Tibial nerve (tissue), 4 donors: ENCODE measurements at regions not wholly inside any gene's neighbourhood (a gene's known extent, or its start where the extent isn't known, plus 50 kb on each side); places are given as distances from the start of the nearest gene placed in this dataset.

ENCODE experiments used
- DNase-seq, 2 donors: peaks; one replicate each; pipeline ENCODE4 v3.0.0-alpha.2; 2019; ENCODE audit warnings: low spot score in 2 of 2
- H3K27ac ChIP-seq, 4 donors: fragments of 200-600 bp; sonication (generic) in 3 of 4; one replicate each; pipeline ENCODE4 v1.5.1; 2017 to 2019; ENCODE audit warnings: mild to moderate bottlenecking in 1 of 4
- H3K27me3 ChIP-seq, 2 donors: fragments of 200-600 bp; sonication (generic) in 1 of 2; one replicate each; pipeline versions ENCODE4 v1.5.1 to v1.6.0; 2017 to 2019
- H3K36me3 ChIP-seq, 3 donors: fragments of 200-600 bp; sonication (generic); one replicate each; pipeline ENCODE4 v1.5.1; 2018 to 2019
- H3K4me1 ChIP-seq, 4 donors: fragments of 200-600 bp; sonication (generic) in 3 of 4; one replicate each; pipeline ENCODE4 v1.5.1; 2017 to 2019
- H3K4me3 ChIP-seq, 4 donors: fragments of 200-600 bp; sonication (generic) in 3 of 4; one replicate each; pipeline ENCODE4 v1.5.1; 2017 to 2019; ENCODE audit warnings: mild to moderate bottlenecking in 1 of 4, moderate library complexity in 1 of 4
- H3K9me3 ChIP-seq, 4 donors: fragments of 200-600 bp; sonication (generic) in 3 of 4; one replicate each; pipeline ENCODE4 v1.5.1; 2017 to 2019
- EP300 ChIP-seq, 2 donors: sonication (generic); formaldehyde crosslinking; IDR thresholded peaks; one replicate each; pipeline ENCODE4 v1.6.1; 2017; ENCODE audit warnings: antibody characterized with exemption in 2 of 2, mild to moderate bottlenecking in 1 of 2
- POLR2A ChIP-seq, 2 donors: fragments of 450-650 bp; IDR thresholded peaks; one replicate each; pipeline ENCODE4 v1.6.1; 2017; ENCODE audit warnings: antibody characterized with exemption in 2 of 2, mild to moderate bottlenecking in 2 of 2, moderate library complexity in 2 of 2
- WGBS, 2 donors: methylation state at CpG; one replicate each; pipeline ENCODE4 v1.1.5; 2018; 5-methylcytosine and 5-hydroxymethylcytosine counted together
- TF ChIP-seq, protein P1 (sequence below), 5 experiments: fragments of 200-600 bp in 3 of 5; fragments of 450-650 bp in 2 of 5; sonication (generic) in 3 of 5; IDR thresholded peaks; one replicate each; pipeline ENCODE4 v1.5.1; 2016 to 2019; ENCODE audit warnings: antibody characterized with exemption in 5 of 5, mild to moderate bottlenecking in 3 of 5, moderate library complexity in 2 of 5

DNA sequence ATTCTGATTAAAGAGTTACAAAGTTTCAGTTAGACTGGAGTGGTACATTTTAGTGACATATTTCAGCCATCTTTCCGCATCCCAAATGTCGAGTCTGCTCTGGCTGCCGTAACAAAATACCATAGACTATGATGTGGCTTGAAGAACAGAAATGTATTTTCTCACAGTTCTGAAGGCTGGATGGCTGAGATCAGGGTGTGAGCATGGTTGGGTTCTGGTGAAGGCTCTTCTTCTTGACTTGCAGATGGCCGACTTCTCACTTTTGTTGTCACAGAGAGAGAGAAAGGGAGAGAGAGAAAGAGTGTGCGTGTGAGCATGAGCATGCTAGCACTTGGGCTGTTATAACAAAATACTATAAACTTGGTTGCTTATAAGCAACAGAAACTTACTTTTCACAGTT is 335.4 kb upstream of the RAG2 start:
- Histone ChIP-seq H3K4me1 (no peaks in the 10 kb centered on the region), H3K36me3 (no peaks in the 10 kb centered on the region), H3K27me3 (no peaks in the 10 kb centered on the region), H3K9me3 (no peaks in the 10 kb centered on the region), H3K4me3 (no peak overlapping the region), H3K27ac (no peak overlapping the region)
- DNase-seq, result no peak
- TF ChIP-seq EP300 (IDR thresholded peaks at IDR 0.05), result no peak
- TF ChIP-seq POLR2A (IDR thresholded peaks at IDR 0.05), result no peak
- TF ChIP-seq, protein P1, sequence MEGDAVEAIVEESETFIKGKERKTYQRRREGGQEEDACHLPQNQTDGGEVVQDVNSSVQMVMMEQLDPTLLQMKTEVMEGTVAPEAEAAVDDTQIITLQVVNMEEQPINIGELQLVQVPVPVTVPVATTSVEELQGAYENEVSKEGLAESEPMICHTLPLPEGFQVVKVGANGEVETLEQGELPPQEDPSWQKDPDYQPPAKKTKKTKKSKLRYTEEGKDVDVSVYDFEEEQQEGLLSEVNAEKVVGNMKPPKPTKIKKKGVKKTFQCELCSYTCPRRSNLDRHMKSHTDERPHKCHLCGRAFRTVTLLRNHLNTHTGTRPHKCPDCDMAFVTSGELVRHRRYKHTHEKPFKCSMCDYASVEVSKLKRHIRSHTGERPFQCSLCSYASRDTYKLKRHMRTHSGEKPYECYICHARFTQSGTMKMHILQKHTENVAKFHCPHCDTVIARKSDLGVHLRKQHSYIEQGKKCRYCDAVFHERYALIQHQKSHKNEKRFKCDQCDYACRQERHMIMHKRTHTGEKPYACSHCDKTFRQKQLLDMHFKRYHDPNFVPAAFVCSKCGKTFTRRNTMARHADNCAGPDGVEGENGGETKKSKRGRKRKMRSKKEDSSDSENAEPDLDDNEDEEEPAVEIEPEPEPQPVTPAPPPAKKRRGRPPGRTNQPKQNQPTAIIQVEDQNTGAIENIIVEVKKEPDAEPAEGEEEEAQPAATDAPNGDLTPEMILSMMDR (IDR thresholded peaks at IDR 0.05), result no peak
- WGBS, 2 donors, result 94 to 95% methylated on average over 5 of the region's 5 CpGs

DNA sequence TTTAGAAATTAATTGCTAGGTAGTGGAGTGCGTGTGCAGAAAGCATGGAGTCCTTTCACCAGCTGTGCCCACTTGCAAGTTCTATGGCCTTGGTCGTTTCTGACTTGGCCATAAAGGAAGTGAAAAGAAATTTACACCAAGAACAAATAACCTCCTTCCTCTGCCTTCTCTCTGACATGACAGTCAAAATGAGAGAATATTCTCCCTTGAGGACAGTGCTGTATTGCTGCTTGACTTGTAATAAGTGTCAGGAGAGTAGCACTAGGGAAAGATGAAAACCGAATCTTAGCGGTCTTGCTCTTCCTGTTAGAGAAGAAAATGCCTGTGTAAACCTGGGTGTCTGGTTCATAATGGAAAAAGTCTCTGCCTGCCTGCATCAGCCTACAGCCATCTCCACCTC is 333.1 kb upstream of the RAG2 start:
- no peaks in the 10 kb centered on the region for H3K27me3 ChIP-seq
- 72 to 77% methylated on average over 4 of the region's 4 CpGs for WGBS, 2 donors
- no peaks in the 10 kb centered on the region for H3K36me3 ChIP-seq
- H3K4me1 ChIP-seq, result no peaks in the 10 kb centered on the region
- no peak overlapping the region for H3K27ac ChIP-seq
- H3K9me3 ChIP-seq, result no peaks in the 10 kb centered on the region
- DNase-seq, result no peak
- no peak overlapping the region for H3K4me3 ChIP-seq
- TF ChIP-seq EP300 (IDR thresholded peaks at IDR 0.05) (no peak), POLR2A (IDR thresholded peaks at IDR 0.05) (no peak)
- TF ChIP-seq, protein P1 (IDR thresholded peaks at IDR 0.05), result no peak

DNA sequence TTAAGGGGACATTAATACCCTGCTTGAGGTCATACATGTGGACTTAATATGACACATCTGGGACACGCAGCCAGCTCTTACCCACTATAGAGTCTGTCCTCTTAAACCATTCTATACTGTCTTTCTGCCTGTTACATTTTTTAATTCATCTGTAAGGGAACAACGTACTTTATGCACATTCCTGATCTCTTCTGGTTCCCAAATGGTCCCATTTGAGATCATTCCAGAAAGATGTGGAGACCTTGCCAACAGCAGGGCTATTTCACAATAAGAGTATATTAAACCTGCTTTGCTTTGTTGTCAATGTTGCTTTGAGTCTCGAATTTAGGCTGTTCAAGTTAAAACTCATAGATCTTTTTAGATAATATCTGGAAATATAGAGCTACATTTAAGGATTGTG is 332.2 kb upstream of the RAG2 start:
- H3K4me3 ChIP-seq, result no peak overlapping the region
- 68 to 74% methylated on average over 3 of the region's 3 CpGs for WGBS, 2 donors

DNA sequence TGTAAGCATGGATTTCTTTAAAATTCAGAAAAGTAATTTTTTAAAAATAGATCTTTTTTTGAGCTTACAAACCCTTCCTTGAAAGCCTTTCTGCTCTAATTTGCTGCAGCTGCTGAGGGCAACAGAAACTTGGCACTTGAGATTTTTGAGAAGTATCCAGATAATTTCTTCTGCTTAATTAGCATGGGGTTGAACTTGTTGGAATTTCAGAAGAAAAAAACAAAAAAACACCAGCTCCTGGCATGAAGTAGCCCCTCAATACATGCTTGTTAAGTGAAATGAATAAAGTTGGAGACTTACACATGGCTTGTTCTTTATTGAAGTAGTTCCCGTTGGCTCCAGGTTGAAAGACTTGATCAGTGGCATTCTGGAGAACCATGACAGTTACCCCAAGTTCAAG is 331.4 kb upstream of the RAG2 start:
- TF ChIP-seq POLR2A (IDR thresholded peaks at IDR 0.05) (no peak), EP300 (IDR thresholded peaks at IDR 0.05) (no peak)
- TF ChIP-seq, protein P1 (IDR thresholded peaks at IDR 0.05), result no peak
- WGBS, 2 donors, result 46 to 68% methylated on average over 1 of the region's 1 CpG

More for the DNA sequence above, 332.2 kb upstream of the RAG2 start:
- no peak for TF ChIP-seq POLR2A (IDR thresholded peaks at IDR 0.05)
- TF ChIP-seq, protein P1 (IDR thresholded peaks at IDR 0.05), result no peak
- Histone ChIP-seq H3K36me3 (no peaks in the 10 kb centered on the region), H3K27ac (no peak overlapping the region), H3K27me3 (no peaks in the 10 kb centered on the region), H3K4me1 (no peaks in the 10 kb centered on the region), H3K9me3 (no peaks in the 10 kb centered on the region)
- no peak for DNase-seq

DNA sequence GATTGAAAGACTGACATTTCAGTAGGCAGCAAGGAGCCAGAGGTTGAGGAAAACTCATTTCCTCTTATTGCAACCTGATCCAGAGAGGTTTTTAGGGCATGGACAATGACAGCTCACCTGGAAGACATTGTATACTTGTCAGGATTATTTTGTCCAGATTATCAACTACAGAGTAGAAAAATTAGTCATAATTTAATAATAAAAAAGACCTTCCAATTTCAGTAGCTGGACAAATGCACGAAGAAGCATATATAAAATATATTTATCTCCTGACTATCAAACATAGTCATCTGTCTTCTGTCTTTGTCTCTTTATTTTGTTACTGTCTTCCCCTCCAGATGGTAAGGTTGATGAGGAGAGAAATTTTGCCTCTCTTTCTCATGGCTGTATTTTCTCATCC is 330.6 kb upstream of the RAG2 start:
- Histone ChIP-seq H3K4me3 (no peak overlapping the region), H3K4me1 (no peaks in the 10 kb centered on the region), H3K9me3 (no peaks in the 10 kb centered on the region), H3K27me3 (no peaks in the 10 kb centered on the region), H3K27ac (no peak overlapping the region), H3K36me3 (no peaks in the 10 kb centered on the region)
- DNase-seq, result no peak
- 72 to 74% methylated on average over 1 of the region's 1 CpG for WGBS, 2 donors
- TF ChIP-seq POLR2A (IDR thresholded peaks at IDR 0.05) (no peak), EP300 (IDR thresholded peaks at IDR 0.05) (no peak)
- TF ChIP-seq, protein P1 (IDR thresholded peaks at IDR 0.05), result no peak

More for the DNA sequence above, 331.4 kb upstream of the RAG2 start:
- no peaks in the 10 kb centered on the region for H3K36me3 ChIP-seq
- H3K27me3 ChIP-seq, result no peaks in the 10 kb centered on the region
- no peaks in the 10 kb centered on the region for H3K4me1 ChIP-seq
- H3K27ac ChIP-seq, result no peak overlapping the region
- no peaks in the 10 kb centered on the region for H3K9me3 ChIP-seq
- H3K4me3 ChIP-seq, result no peak overlapping the region
- DNase-seq, result no peak
